ENCODE measurements at regions not wholly inside any gene's neighbourhood (a gene's known extent, or its start where the extent isn't known, plus 50 kb on each side); places are given as distances from the start of the nearest gene placed in this dataset.
"Not testable (repeated sequence)": the region's sequence is repeated elsewhere in the genome, so short reads cannot be mapped to it uniquely, and the experiment has no call there.

DNA sequence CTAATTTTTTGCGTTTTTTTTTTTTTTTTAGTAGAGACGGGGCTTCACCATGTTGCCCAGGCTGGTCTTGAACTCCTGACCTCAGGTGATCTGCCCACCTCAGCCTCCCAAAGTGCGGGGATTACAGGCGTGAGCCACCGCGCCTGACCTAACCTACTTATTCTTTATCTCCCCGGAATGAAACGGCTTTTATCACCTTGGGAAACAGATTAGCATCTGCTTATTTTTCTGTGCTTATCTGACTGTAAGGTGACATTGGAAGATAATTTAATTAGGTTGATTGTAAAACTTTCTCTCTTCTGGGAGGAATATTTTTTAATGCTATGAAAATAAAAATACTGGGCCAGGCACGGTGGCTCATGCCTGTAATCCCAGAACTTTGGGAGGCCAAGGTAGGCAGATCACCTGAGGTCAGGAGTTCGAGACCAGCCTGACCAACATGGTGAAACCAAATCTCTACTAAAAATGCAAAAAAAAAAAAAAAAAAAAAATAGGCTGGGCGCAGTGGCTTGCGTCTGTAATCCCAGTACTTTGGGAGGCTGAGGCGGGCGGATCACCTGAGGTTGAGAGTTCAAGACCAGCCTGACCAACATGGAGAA, 70.2 kb upstream of the METTL9 start:
- TF ChIP-seq, protein P1, sequence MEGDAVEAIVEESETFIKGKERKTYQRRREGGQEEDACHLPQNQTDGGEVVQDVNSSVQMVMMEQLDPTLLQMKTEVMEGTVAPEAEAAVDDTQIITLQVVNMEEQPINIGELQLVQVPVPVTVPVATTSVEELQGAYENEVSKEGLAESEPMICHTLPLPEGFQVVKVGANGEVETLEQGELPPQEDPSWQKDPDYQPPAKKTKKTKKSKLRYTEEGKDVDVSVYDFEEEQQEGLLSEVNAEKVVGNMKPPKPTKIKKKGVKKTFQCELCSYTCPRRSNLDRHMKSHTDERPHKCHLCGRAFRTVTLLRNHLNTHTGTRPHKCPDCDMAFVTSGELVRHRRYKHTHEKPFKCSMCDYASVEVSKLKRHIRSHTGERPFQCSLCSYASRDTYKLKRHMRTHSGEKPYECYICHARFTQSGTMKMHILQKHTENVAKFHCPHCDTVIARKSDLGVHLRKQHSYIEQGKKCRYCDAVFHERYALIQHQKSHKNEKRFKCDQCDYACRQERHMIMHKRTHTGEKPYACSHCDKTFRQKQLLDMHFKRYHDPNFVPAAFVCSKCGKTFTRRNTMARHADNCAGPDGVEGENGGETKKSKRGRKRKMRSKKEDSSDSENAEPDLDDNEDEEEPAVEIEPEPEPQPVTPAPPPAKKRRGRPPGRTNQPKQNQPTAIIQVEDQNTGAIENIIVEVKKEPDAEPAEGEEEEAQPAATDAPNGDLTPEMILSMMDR (IDR thresholded peaks at IDR 0.05) = not testable (repeated sequence)
- TF ChIP-seq EP300, POLR2A (IDR thresholded peaks at IDR 0.05): not testable (repeated sequence)

All from tibial nerve (tissue), 4 donors.